Psoas muscle (tissue), 7 donors: ENCODE measurements at regions not wholly inside any gene's neighbourhood (a gene's known extent, or its start where the extent isn't known, plus 50 kb on each side); places are given as distances from the start of the nearest gene placed in this dataset.

ENCODE experiments used
- ATAC-seq, 4 donors: fragments of 200-7000 bp; cut with Tn5 transposase; one replicate each; pipeline ENCODE4 v1.9.1; 2020; ENCODE audit warnings: moderate library complexity in 3 of 4, mild to moderate bottlenecking in 2 of 4
- DNase-seq, 2 donors: peaks; one replicate each; pipeline ENCODE4 v3.0.0-alpha.2; 2020
- H3K27ac ChIP-seq: fragments of 200-600 bp; one replicate; pipeline ENCODE4 v1.8.0; 2022
- H3K27me3 ChIP-seq, 3 donors: fragments of 200-600 bp in 1 of 3; one replicate each; pipeline versions ENCODE4 v1.6.1 to v1.8.0; 2013 to 2022; ENCODE audit warnings: low read length in 2 of 3, mild to moderate bottlenecking in 2 of 3, moderate library complexity in 1 of 3; ENCODE audit not compliant: insufficient read depth in 3 of 3
- H3K36me3 ChIP-seq, 2 donors: fragments of 200-600 bp in 1 of 2; one replicate each; pipeline versions ENCODE4 v1.6.1 to v1.8.0; 2013 to 2022; ENCODE audit warnings: low read depth in 1 of 2, mild to moderate bottlenecking in 1 of 2, moderate library complexity in 1 of 2; ENCODE audit not compliant: insufficient read depth in 1 of 2
- H3K4me1 ChIP-seq: fragments of 200-600 bp; one replicate; pipeline ENCODE4 v1.8.0; 2022
- H3K4me3 ChIP-seq: fragments of 200-600 bp; one replicate; pipeline ENCODE4 v1.8.0; 2022; ENCODE audit warnings: mild to moderate bottlenecking
- H3K9me3 ChIP-seq: fragments of 200-600 bp; one replicate; pipeline ENCODE4 v1.8.0; 2022
- WGBS, 3 donors: extraction: QIAGEN DNeasy Blood & Tissue Kit; methylation state at CpG; one replicate each; pipeline versions ENCODE4 v1.1.6 to v1.1.7; 2013; 5-methylcytosine and 5-hydroxymethylcytosine counted together
- intact Hi-C, 2 donors: fragments of 100-400 bp; cut with DNase I; formaldehyde crosslinking; loops; one replicate each; pipeline versions ENCODE4 v1.11.0 to v1.14.2; 2022
- TF ChIP-seq, protein P1 (sequence below): fragments of 200-600 bp; IDR thresholded peaks from one replicate; pipeline ENCODE4 v1.8.0; 2022; ENCODE audit warnings: antibody characterized with exemption
- donor health status: healthy with polysubstance abuse.
- donor health status: DM: no; HTN: no; CAD: no; lungs with moderate emphysema.
- donor health status: Bipolar disorder and iron deficiency.
- donor health status: healthy.
- donor health status: DM: yes; HTN: yes; CAD: no.
- donor health status: DM: no; HTN: no; CAD: no.
- donor health status: DM: yes; HTN: yes; CAD: no.

DNA sequence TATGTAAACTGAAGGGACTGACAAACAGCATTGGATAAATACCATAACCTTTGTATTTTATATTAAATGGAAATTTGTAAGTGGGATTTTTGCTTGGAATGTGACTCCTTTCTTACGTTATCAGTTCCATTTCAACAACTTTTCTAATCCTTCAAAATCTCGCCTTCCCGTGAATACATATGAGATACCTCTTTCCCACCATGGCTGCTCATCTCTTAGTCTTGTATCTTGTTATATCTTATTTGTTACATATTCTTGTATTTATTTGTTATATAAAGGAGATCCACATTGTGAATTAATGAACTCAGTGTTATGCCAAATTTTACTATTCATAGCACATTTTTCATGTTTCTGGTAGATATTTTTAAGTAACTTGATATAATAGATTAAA is 623.7 kb downstream of the MCTP2 start:
- DNase-seq, result no peak
- no peak overlapping the region for H3K27ac ChIP-seq
- TF ChIP-seq, protein P1, sequence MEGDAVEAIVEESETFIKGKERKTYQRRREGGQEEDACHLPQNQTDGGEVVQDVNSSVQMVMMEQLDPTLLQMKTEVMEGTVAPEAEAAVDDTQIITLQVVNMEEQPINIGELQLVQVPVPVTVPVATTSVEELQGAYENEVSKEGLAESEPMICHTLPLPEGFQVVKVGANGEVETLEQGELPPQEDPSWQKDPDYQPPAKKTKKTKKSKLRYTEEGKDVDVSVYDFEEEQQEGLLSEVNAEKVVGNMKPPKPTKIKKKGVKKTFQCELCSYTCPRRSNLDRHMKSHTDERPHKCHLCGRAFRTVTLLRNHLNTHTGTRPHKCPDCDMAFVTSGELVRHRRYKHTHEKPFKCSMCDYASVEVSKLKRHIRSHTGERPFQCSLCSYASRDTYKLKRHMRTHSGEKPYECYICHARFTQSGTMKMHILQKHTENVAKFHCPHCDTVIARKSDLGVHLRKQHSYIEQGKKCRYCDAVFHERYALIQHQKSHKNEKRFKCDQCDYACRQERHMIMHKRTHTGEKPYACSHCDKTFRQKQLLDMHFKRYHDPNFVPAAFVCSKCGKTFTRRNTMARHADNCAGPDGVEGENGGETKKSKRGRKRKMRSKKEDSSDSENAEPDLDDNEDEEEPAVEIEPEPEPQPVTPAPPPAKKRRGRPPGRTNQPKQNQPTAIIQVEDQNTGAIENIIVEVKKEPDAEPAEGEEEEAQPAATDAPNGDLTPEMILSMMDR, result no peak
- ATAC-seq, result no peak
- no peaks in the 10 kb centered on the region for H3K27me3 ChIP-seq
- 94 to 97% (median 95%) methylated on average over 3 of the region's 3 CpGs for WGBS, 3 donors
- intact Hi-C loops, result no loop called here
- H3K36me3 ChIP-seq, result no peaks in the 10 kb centered on the region
- H3K4me1 ChIP-seq, result no peaks in the 10 kb centered on the region
- H3K9me3 ChIP-seq, result no peaks in the 10 kb centered on the region
- no peak overlapping the region for H3K4me3 ChIP-seq

DNA sequence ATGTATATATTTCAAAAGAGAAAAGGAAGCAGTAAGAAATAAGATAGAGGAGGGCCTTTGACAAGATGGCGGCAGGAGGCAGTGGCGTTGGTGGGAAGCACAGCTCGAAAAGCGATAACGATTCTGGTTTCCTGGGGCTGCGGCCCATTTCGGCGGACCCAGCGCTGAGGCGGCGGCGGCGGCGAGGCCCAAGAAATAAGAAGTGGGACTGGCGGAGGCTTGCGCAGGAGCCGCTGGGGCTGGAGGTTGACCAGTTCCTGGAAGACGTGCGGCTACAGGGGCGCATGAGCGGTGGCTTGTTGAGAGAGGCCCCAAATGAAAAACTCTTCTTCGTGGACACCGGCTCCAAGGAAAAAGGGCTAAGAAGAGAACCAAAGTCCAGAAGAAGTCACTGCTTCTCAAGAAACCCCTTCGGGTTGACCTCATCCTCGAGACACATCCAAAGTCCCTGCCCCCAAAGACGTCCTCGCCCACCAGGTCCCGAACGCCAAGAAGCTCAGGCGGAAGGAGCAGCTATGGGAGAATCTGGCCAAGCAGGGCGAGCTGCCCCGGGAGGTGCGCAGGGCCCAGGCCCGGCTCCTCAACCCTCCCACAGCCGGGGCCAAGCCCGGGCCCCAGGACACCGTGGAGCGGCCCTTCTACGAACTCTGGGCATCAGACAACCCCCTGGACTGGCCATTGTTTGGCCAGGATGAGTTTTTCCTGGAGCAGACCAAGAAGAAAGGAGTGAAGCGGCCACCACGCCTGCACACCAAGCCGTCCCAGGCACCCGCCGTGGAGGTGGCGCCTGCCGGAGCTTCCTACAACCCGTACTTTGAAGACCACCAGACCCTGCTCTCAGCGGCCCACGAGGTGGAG is 624.3 kb downstream of the MCTP2 start:
- no peaks in the 10 kb centered on the region for H3K4me1 ChIP-seq
- H3K36me3 ChIP-seq, result no peaks in the 10 kb centered on the region
- no peaks in the 10 kb centered on the region for H3K27me3 ChIP-seq
- ATAC-seq, result no peak
- H3K9me3 ChIP-seq, result no peaks in the 10 kb centered on the region
- H3K27ac ChIP-seq, result no peak overlapping the region
- no peak overlapping the region for H3K4me3 ChIP-seq
- TF ChIP-seq, protein P1, result no peak
- no peak for DNase-seq
- intact Hi-C loops, result no loop called here
- 95 to 97% (median 96%) methylated on average over 47 to 49 of the region's 49 CpGs for WGBS, 3 donors

DNA sequence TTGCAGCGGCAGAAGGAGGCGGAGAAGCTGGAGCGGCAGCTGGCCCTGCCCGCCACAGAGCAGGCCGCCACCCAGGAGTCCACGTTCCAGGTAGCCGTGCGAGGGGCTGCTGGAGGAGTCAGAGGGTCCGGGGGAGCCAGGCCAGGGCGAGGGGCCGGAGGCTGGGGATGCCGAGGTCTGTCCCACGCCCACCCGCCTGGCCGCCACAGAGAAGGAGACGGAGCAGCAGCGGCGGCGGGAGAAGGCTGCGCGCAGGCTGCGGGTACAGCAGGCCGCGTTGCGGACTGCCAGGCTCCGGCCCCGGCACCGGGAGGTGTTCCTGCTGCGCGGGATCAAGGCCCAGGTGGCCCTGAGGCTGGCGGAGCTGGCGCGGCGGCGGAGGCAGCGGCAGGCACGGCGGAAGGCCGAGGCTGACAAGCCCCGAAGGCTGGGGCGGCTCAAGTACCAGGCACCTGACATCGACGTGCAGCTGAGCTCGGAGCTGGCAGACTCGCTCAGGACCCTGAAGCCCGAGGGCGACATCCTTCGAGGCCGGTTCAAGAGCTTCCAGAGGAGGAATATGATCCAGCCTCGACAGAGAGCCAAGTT is 625.0 kb downstream of the MCTP2 start:
- intact Hi-C loops, result no loop called here
- no peak for ATAC-seq
- Histone ChIP-seq H3K4me1 (no peaks in the 10 kb centered on the region), H3K9me3 (no peaks in the 10 kb centered on the region), H3K27me3 (no peaks in the 10 kb centered on the region), H3K27ac (no peak overlapping the region), H3K36me3 (no peaks in the 10 kb centered on the region), H3K4me3 (no peak overlapping the region)
- TF ChIP-seq, protein P1, result no peak
- 89 to 93% (median 91%) methylated on average over 45 to 50 of the region's 50 CpGs for whole genome bisulfite sequencing, 3 donors
- no peak for DNase-seq

DNA sequence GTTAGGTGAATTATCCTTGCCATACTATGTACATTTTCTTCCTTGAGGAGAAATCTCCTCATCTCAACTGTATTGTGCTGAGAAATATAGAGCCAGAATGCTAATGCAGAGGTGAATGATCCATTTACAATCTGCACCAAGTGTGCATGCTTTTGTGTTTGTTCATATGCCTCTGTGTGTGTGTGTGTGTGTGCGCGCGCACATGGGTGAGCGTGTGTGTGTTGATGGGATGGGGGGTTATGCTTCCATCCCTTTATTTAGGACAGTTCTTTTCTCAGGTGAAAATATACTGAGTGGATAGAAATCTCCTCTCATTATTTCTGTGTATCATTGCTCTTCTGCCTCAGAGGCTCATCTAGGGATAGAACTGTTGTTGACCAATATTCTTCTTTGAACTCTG is 626.1 kb downstream of the MCTP2 start:
- 90 to 97% (median 96%) methylated on average over 4 of the region's 4 CpGs for WGBS, 3 donors
- Histone ChIP-seq H3K36me3 (no peaks in the 10 kb centered on the region), H3K9me3 (peaks cover 2% of the 10 kb centered on the region), H3K4me1 (no peaks in the 10 kb centered on the region), H3K27me3 (no peaks in the 10 kb centered on the region), H3K4me3 (no peak overlapping the region), H3K27ac (no peak overlapping the region)
- intact Hi-C loops, result no loop called here
- TF ChIP-seq, protein P1, result no peak
- no peak for ATAC-seq
- DNase-seq, result no peak
